HCT116 (cell line): ENCODE measurements at regions not wholly inside any gene's neighbourhood (a gene's known extent, or its start where the extent isn't known, plus 50 kb on each side); places are given as distances from the start of the nearest gene placed in this dataset.

Experiments used
- ATAC-seq: fragments of 200-7000 bp; cut with Tn5 transposase; 2 replicates; pipeline ENCODE4 v1.9.1; 2020; ENCODE audit warnings: mild to moderate bottlenecking, moderate library complexity
- BruUV-seq: library from RNA; stranded (reverse); fragments of 400-500 nt; replicated peaks from 2 replicates; lab custom pipeline; 2021; lab: Mats Ljungman, UMichigan
- CTCF ChIA-PET: fragments of 300-600 bp; sonication (Branson Sonifier 250); formaldehyde crosslinking; loops from one replicate; lab custom pipeline; 2021; ENCODE audit warnings: antibody characterized with exemption; lab: Charles Lee
- POLR2A ChIA-PET: fragments of 300-600, 350-600 bp; sonication (Branson Sonifier 250); formaldehyde crosslinking; loops from one replicate; lab custom pipeline; 2021; ENCODE audit warnings: antibody characterized with exemption; lab: Charles Lee
- RAD21 ChIA-PET, 2 experiments: fragments of 300-600 bp; sonication (Branson Sonifier 250); formaldehyde crosslinking; loops; one replicate each; lab custom pipeline; 2023; ENCODE audit warnings: low total read pairs in 2 of 2; ENCODE audit not compliant: uncharacterized antibody in 2 of 2, unreplicated experiment in 2 of 2, low non-redundant PET in 1 of 2; lab: Charles Lee
- DNase-seq: peaks from one replicate; pipeline ENCODE4 v3.0.0-alpha.2; 2010; ENCODE audit warnings: low read depth, low spot score
- H2AFZ ChIP-seq: fragments of 200-600 bp; shearing (Covaris generic), sonication (generic); 2 replicates; pipeline ENCODE4 v1.6.1; 2017; ENCODE audit warnings: low read depth, mixed run types, mixed read lengths, antibody characterized with exemption, low read length; ENCODE audit not compliant: poor library complexity, severe bottlenecking
- H3K27ac ChIP-seq: 2 replicates; pipeline ENCODE4 v1.5.1; 2012; ENCODE audit warnings: low read depth, low read length
- H3K27me3 ChIP-seq: fragments of 200-600 bp; sonication (generic); 2 replicates; pipeline ENCODE4 v1.6.1; 2016; ENCODE audit warnings: mixed run types, low read length, mixed read lengths; ENCODE audit not compliant: insufficient read depth
- H3K36me3 ChIP-seq, 2 experiments: fragments of 200-500 bp in 1 of 2; fragments of 200-600 bp in 1 of 2; sonication (Bioruptor generic) in 1 of 2; sonication (generic) in 1 of 2; 2 replicates each; pipeline versions ENCODE4 v1.5.1 to v1.6.1; 2014 to 2016; ENCODE audit warnings: low read length in 2 of 2, inconsistent platforms in 1 of 2, mixed read lengths in 1 of 2, mixed run types in 1 of 2; ENCODE audit not compliant: insufficient read depth in 2 of 2, control insufficient read depth in 1 of 2
- H3K4me1 ChIP-seq, 2 experiments: fragments of 200-600 bp in 1 of 2; sonication (generic) in 1 of 2; 2 replicates each; pipeline versions ENCODE4 v1.5.1 to v1.6.1; 2012 to 2017; ENCODE audit warnings: low read length in 2 of 2, inconsistent platforms in 1 of 2, mild to moderate bottlenecking in 1 of 2, mixed read lengths in 1 of 2, mixed run types in 1 of 2, moderate library complexity in 1 of 2; ENCODE audit not compliant: insufficient read depth in 2 of 2, control insufficient read depth in 1 of 2
- H3K4me2 ChIP-seq: fragments of 200-600 bp; sonication (generic); 2 replicates; pipeline ENCODE4 v1.6.1; 2017; ENCODE audit warnings: mixed run types, low read length, mixed read lengths
- H3K4me3 ChIP-seq, 2 experiments: fragments of 200-600 bp in 1 of 2; sonication (generic) in 1 of 2; replicated peaks in 1 of 2; 2 replicates each; pipeline ENCODE4 v1.5.1; 2011 to 2016; ENCODE audit warnings: low read length in 2 of 2, control low read depth in 1 of 2, low read depth in 1 of 2, mild to moderate bottlenecking in 1 of 2, mixed read lengths in 1 of 2, mixed run types in 1 of 2
- H3K79me2 ChIP-seq: fragments of 200-600 bp; sonication (generic); 2 replicates; pipeline ENCODE4 v1.6.1; 2017; ENCODE audit warnings: mild to moderate bottlenecking, mixed run types, low read length, moderate library complexity, mixed read lengths; ENCODE audit not compliant: insufficient read depth
- H3K9ac ChIP-seq: fragments of 200-600 bp; sonication (generic); 2 replicates; pipeline ENCODE4 v1.6.1; 2016; ENCODE audit warnings: low read length, mixed read lengths
- H3K9me2 ChIP-seq: fragments of 200-600 bp; sonication (generic), shearing (Covaris generic); 2 replicates; pipeline ENCODE4 v1.6.1; 2017; ENCODE audit warnings: mixed run types, mild to moderate bottlenecking, moderate library complexity; ENCODE audit not compliant: insufficient read depth
- H3K9me3 ChIP-seq, 2 experiments: fragments of 200-500 bp in 1 of 2; fragments of 200-600 bp in 1 of 2; sonication (Bioruptor generic) in 1 of 2; sonication (generic) in 1 of 2; 2 replicates each; pipeline ENCODE4 v1.6.1; 2014 to 2017; ENCODE audit warnings: low read length in 2 of 2, mixed read lengths in 2 of 2, inconsistent platforms in 1 of 2, low read depth in 1 of 2, mild to moderate bottlenecking in 1 of 2, mixed run types in 1 of 2, moderate library complexity in 1 of 2; ENCODE audit not compliant: control insufficient read depth in 1 of 2, insufficient read depth in 1 of 2
- H4K20me1 ChIP-seq: fragments of 200-600 bp; sonication (generic), shearing (Covaris generic); 2 replicates; pipeline ENCODE4 v1.6.1; 2017; ENCODE audit warnings: mixed run types, mild to moderate bottlenecking, moderate library complexity; ENCODE audit not compliant: insufficient read depth
- CBX3 ChIP-seq: IDR thresholded peaks from 2 replicates; pipeline ENCODE4 v1.6.1; 2012; ENCODE audit warnings: low read depth
- CEBPB ChIP-seq: IDR thresholded peaks from 2 replicates; pipeline ENCODE4 v1.6.1; 2012; ENCODE audit warnings: low read depth
- CTCF ChIP-seq, 3 experiments: fragments of 200-600 bp in 1 of 3; sonication (generic) in 1 of 3; IDR thresholded peaks in 2 of 3; conservative IDR thresholded peaks in 1 of 3; 2 replicates each; pipeline ENCODE4 v1.5.1; 2012 to 2017; ENCODE audit warnings: low read depth in 2 of 3, low read length in 2 of 3, antibody characterized with exemption in 1 of 3, borderline replicate concordance in 1 of 3, control low read depth in 1 of 3, mild to moderate bottlenecking in 1 of 3, mixed read lengths in 1 of 3, mixed run types in 1 of 3, moderate library complexity in 1 of 3; ENCODE audit not compliant: insufficient read depth in 1 of 3
- EGR1 ChIP-seq: IDR thresholded peaks from 2 replicates; pipeline ENCODE4 v1.6.1; 2012; ENCODE audit warnings: low read depth
- EZH2 ChIP-seq: fragments of 200-600 bp; sonication (generic); IDR thresholded peaks from 2 replicates; pipeline ENCODE4 v1.6.1; 2017; ENCODE audit warnings: antibody characterized with exemption, mixed run types
- EZH2phosphoT487 ChIP-seq: fragments of 200-600 bp; IDR thresholded peaks from 2 replicates; pipeline ENCODE4 v1.6.1; 2018; ENCODE audit warnings: antibody characterized with exemption, borderline replicate concordance
- FOSL1 ChIP-seq: IDR thresholded peaks from 2 replicates; pipeline ENCODE4 v1.6.1; 2012; ENCODE audit warnings: low read depth
- JUND ChIP-seq: IDR thresholded peaks from 2 replicates; pipeline ENCODE4 v1.6.1; 2012
- POLR2A ChIP-seq: IDR thresholded peaks from 2 replicates; pipeline ENCODE4 v1.7.0; 2011; ENCODE audit warnings: borderline replicate concordance; ENCODE audit not compliant: insufficient read depth, insufficient read length; ENCODE audit errors: extremely low read depth
- POLR2AphosphoS5 ChIP-seq: IDR thresholded peaks from 2 replicates; pipeline ENCODE4 v1.6.1; 2011; ENCODE audit warnings: mild to moderate bottlenecking, low read depth, low read length, moderate library complexity
- RAD21 ChIP-seq: IDR thresholded peaks from 2 replicates; pipeline ENCODE4 v1.6.1; 2012; ENCODE audit warnings: low read depth, mild to moderate bottlenecking
- SIN3A ChIP-seq: IDR thresholded peaks from 2 replicates; pipeline ENCODE4 v1.6.1; 2012; ENCODE audit warnings: low read depth
- SP1 ChIP-seq: IDR thresholded peaks from 2 replicates; pipeline ENCODE4 v1.6.1; 2012; ENCODE audit warnings: low read depth
- SRF ChIP-seq: IDR thresholded peaks from 2 replicates; pipeline ENCODE4 v1.6.1; 2012; ENCODE audit warnings: low read depth
- TCF7L2 ChIP-seq: IDR thresholded peaks from 2 replicates; pipeline ENCODE4 v1.7.0; 2011; ENCODE audit warnings: borderline replicate concordance, inconsistent platforms; ENCODE audit not compliant: insufficient read depth, insufficient read length; ENCODE audit errors: extremely low read depth
- YY1 ChIP-seq: IDR thresholded peaks from 2 replicates; pipeline ENCODE4 v1.6.1; 2011; ENCODE audit warnings: low read length, low read depth, moderate library complexity, mild to moderate bottlenecking; ENCODE audit not compliant: insufficient replicate concordance; ENCODE audit errors: extremely low read depth
- ZBTB33 ChIP-seq: IDR thresholded peaks from 2 replicates; pipeline ENCODE4 v1.6.1; 2011; ENCODE audit warnings: mild to moderate bottlenecking, low read length, moderate library complexity; ENCODE audit not compliant: insufficient replicate concordance; ENCODE audit errors: extremely low read depth
- ZFX ChIP-seq: fragments of 450-650 bp; IDR thresholded peaks from 2 replicates; pipeline ENCODE4 v1.6.1; 2017
- ZNF274 ChIP-seq: fragments of 200-500 bp; sonication (Bioruptor generic); IDR thresholded peaks from 2 replicates; pipeline ENCODE4 v1.6.1; 2014; ENCODE audit warnings: mild to moderate bottlenecking, low read depth, low read length, inconsistent platforms
- intact Hi-C: fragments of 100-400 bp; cut with micrococcal nuclease; formaldehyde crosslinking; loops from 2 replicates; pipeline ENCODE4 v1.10.0; 2022
- TF ChIP-seq, protein P1 (sequence below): IDR thresholded peaks from 2 replicates; pipeline ENCODE4 v1.6.1; 2012

GRCh38 chr2:89844221-89844943 lies 1152.9 kb downstream of the RPIA start:
- ChIA-PET POLR2A (no interaction called here), RAD21 (no interaction called here)
- Histone ChIP-seq H3K36me3 (no peaks in the 10 kb centered on the region), H3K79me2 (no peaks in the 10 kb centered on the region), H3K9me3 (no peaks in the 10 kb centered on the region; a peak in 1 of 4 replicates), H3K9ac (no peak overlapping the region), H3K27ac (no peak overlapping the region), H3K27me3 (peaks cover 6% of the 10 kb centered on the region; the same call in 1 of the 2 replicates), H4K20me1 (no peaks in the 10 kb centered on the region)
- intact Hi-C loops, result no loop called here
- no peak for DNase-seq
- TF ChIP-seq CBX3 (no peak), POLR2A (no peak), EGR1 (no peak), SIN3A (no peak), JUND (no peak), POLR2AphosphoS5 (no peak), SP1 (no peak), FOSL1 (no peak), CEBPB (no peak), RAD21 (no peak), SRF (no peak), EZH2phosphoT487 (no peak), ZNF274 (no peak), ZFX (no peak), YY1 (no peak), TCF7L2 (no peak), ZBTB33 (no peak), EZH2 (no peak), CTCF (IDR thresholded peaks at IDR 0.05 in 2 of 3, conservative IDR thresholded peaks at IDR 0.05 in 1 of 3; ENCODE audit: borderline replicate concordance in 1 of 3, insufficient read depth in 1 of 3, low read depth in 2 of 3, low read length in 2 of 3) (no peak)
- TF ChIP-seq, protein P1, sequence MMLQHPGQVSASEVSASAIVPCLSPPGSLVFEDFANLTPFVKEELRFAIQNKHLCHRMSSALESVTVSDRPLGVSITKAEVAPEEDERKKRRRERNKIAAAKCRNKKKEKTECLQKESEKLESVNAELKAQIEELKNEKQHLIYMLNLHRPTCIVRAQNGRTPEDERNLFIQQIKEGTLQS, result no peak
- TF ChIP-seq, all 23 proteins: peak for 0
- no peak overlapping the region for H3K4me2 ChIP-seq
- 0 out of 4 replicates have a peak, but pooled peaks cover 0 to 2% of the 10 kb centered on the region in 2 experiments for H3K4me1 ChIP-seq
- no peak for ATAC-seq
- H3K4me3 ChIP-seq, result no peak overlapping the region
- H3K9me2 ChIP-seq, result no peaks in the 10 kb centered on the region
- no peak overlapping the region for H2AFZ ChIP-seq
- BruUV-seq, result no TSS peak
- CTCF ChIA-PET, result no interaction called here
